Heart left ventricle (tissue), 16 donors: ENCODE measurements at regions not wholly inside any gene's neighbourhood (a gene's known extent, or its start where the extent isn't known, plus 50 kb on each side); places are given as distances from the start of the nearest gene placed in this dataset.

Experiments
- ATAC-seq, 4 donors: fragments of 200-7000 bp; cut with Tn5 transposase; one replicate each; pipeline ENCODE4 v1.9.1; 2020 to 2022; ENCODE audit warnings: moderate library complexity in 4 of 4, mild to moderate bottlenecking in 3 of 4, moderate number of reproducible peaks in 1 of 4
- DNase-seq, 5 donors: peaks; one replicate each; pipeline ENCODE4 v3.0.0-alpha.2; 2020
- H3K27ac ChIP-seq, 12 donors: fragments of 200-600 bp; sonication (generic) in 4 of 12; one replicate each; pipeline versions ENCODE4 v1.5.0 to v1.8.0; 2016 to 2022; ENCODE audit warnings: mild to moderate bottlenecking in 2 of 12
- H3K27me3 ChIP-seq, 9 donors: fragments of 200-600 bp; sonication (generic) in 2 of 9; one replicate each; pipeline versions ENCODE4 v1.5.1 to v1.8.0; 2016 to 2022; ENCODE audit warnings: mild to moderate bottlenecking in 3 of 9
- H3K36me3 ChIP-seq, 9 donors: fragments of 200-600 bp; sonication (generic) in 2 of 9; one replicate each; pipeline versions ENCODE4 v1.5.0 to v1.8.0; 2018 to 2022; ENCODE audit warnings: mild to moderate bottlenecking in 2 of 9
- H3K4me1 ChIP-seq, 12 donors: fragments of 200-600 bp; sonication (generic) in 4 of 12; one replicate each; pipeline versions ENCODE4 v1.5.0 to v1.8.0; 2016 to 2022; ENCODE audit warnings: mild to moderate bottlenecking in 3 of 12
- H3K4me3 ChIP-seq, 12 donors: fragments of 200-600 bp; sonication (generic) in 4 of 12; one replicate each; pipeline versions ENCODE4 v1.5.0 to v1.8.0; 2017 to 2022; ENCODE audit warnings: mild to moderate bottlenecking in 9 of 12, moderate library complexity in 4 of 12
- H3K9me3 ChIP-seq, 12 donors: fragments of 200-600 bp; sonication (generic) in 4 of 12; one replicate each; pipeline versions ENCODE4 v1.5.0 to v1.8.0; 2016 to 2022; ENCODE audit warnings: mild to moderate bottlenecking in 1 of 12
- CTCF ChIP-seq, 12 donors: fragments of 200-600 bp; sonication (generic) in 4 of 12; IDR thresholded peaks; one replicate each; pipeline versions ENCODE4 v1.5.0 to v1.8.0; 2018 to 2022; ENCODE audit warnings: antibody characterized with exemption in 12 of 12, mild to moderate bottlenecking in 5 of 12
- POLR2A ChIP-seq, 2 donors: fragments of 450-650 bp; IDR thresholded peaks; one replicate each; pipeline ENCODE4 v1.6.1; 2017; ENCODE audit warnings: antibody characterized with exemption in 2 of 2, mild to moderate bottlenecking in 2 of 2, moderate library complexity in 2 of 2
- WGBS, 4 donors: extraction: QIAGEN DNeasy Blood & Tissue Kit in 2 of 4; methylation state at CpG; one replicate each; pipeline versions ENCODE4 v1.1.5 to v1.1.7; 2013 to 2018; 5-methylcytosine and 5-hydroxymethylcytosine counted together
- intact Hi-C, 10 donors: fragments of 100-400 bp; cut with DNase I; formaldehyde crosslinking; loops; one replicate each; pipeline versions ENCODE4 v1.11.1 to v1.14.2; 2022
- donor health status: ischemic (EF 13 %, LVEDD 7.1; RV severe dilation, severe dysfunction).
- donor health status: healthy with polysubstance abuse.
- donor health status: DM: no; HTN: yes; CAD: no.
- donor health status: DM: no; HTN: no; CAD: no.
- donor health status: ischemic (EF 25% LVEDD 6.9; RV normal size, moderate dysfunction).
- donor health status: ischemic (EF 25% LVEDD 5.7; RV mildly dilated, moderate dysfunction).
- donor health status: healthy.
- donor health status: DM: yes; HTN: yes; CAD: no.
- donor health status: ischemic (EF 35%, LVEDD 5.7; RV mildly dilated, moderate dysfunction).
- donor health status: nonischemic (EF 11% LVEDD 7.7; RV severe dilation, severe dysfunction).
- donor health status: DM: yes; HTN: yes; CAD: no.
- donor health status: PGD.
- donor health status: ischemic (EF 29% LVEDD 5.4; RV normal size, mild dysfunction).
- donor health status: nonischemic (EF 23%, LVEDD 6.1; RV moderate dilation, normal function).

GRCh38 chr7:130945411-130945811 lies 211.4 kb upstream of the KLF14 start:
- no peak for DNase-seq
- Histone ChIP-seq H3K4me3 (no peak overlapping the region), H3K4me1 (peaks cover 7 to 98% (median 33%) of the 10 kb centered on the region in 12 donors), H3K9me3 (no peaks in the 10 kb centered on the region), H3K27me3 (no peaks in the 10 kb centered on the region), H3K27ac (peak overlapping the region in 1 of 12 donors; percentile 87), H3K36me3 (peaks cover 0 to 34% (median 19%) of the 10 kb centered on the region in 9 donors)
- no peak for TF ChIP-seq POLR2A (IDR thresholded peaks at IDR 0.05)
- no peak for TF ChIP-seq CTCF (IDR thresholded peaks at IDR 0.05)
- ATAC-seq, result no peak
- WGBS, 4 donors, result 86 to 92% (median 89%) methylated on average over 5 of the region's 5 CpGs
- intact Hi-C loops, result no loop called here

- H3K27me3 ChIP-seq, result no peaks in the 10 kb centered on the region
- no peak for TF ChIP-seq POLR2A (IDR thresholded peaks at IDR 0.05)
- no peak for TF ChIP-seq CTCF (IDR thresholded peaks at IDR 0.05)
- DNase-seq (no peak), ATAC-seq (no peak)
- H3K27ac ChIP-seq, result peak overlapping the region in 1 of 12 donors; percentile 87
- intact Hi-C loops, result no loop called here
- H3K4me3 ChIP-seq, result no peak overlapping the region
- WGBS, 4 donors, result 79 to 92% (median 83%) methylated on average over 1 of the region's 1 CpG
- H3K36me3 ChIP-seq, result peaks cover 0 to 30% (median 21%) of the 10 kb centered on the region in 9 donors
- H3K9me3 ChIP-seq, result no peaks in the 10 kb centered on the region
- peaks cover 7 to 98% (median 28%) of the 10 kb centered on the region in 12 donors for H3K4me1 ChIP-seq
These were observed 212.1 kb upstream of the KLF14 start for GRCh38 chr7:130946114-130946513.

GRCh38 chr7:130947792-130948580 lies 214.0 kb upstream of the KLF14 start:
- TF ChIP-seq CTCF (IDR thresholded peaks at IDR 0.05) (no peak), POLR2A (IDR thresholded peaks at IDR 0.05) (no peak)
- Histone ChIP-seq H3K4me3 (no peak overlapping the region), H3K4me1 (peaks cover under 1 to 91% (median 16%) of the 10 kb centered on the region in 12 donors), H3K9me3 (no peaks in the 10 kb centered on the region), H3K27me3 (no peaks in the 10 kb centered on the region), H3K36me3 (peaks cover 0 to 43% (median 34%) of the 10 kb centered on the region in 9 donors), H3K27ac (peak overlapping the region in 1 of 12 donors; percentile 57)
- 92 to 97% (median 95%) methylated on average over 6 of the region's 6 CpGs for WGBS, 4 donors
- ATAC-seq (no peak), DNase-seq (no peak)
- intact Hi-C loops, result no loop called here

- H3K27ac ChIP-seq, result no peak overlapping the region
- intact Hi-C loops, result no loop called here
- ATAC-seq, result no peak
These were observed 214.8 kb upstream of the KLF14 start for GRCh38 chr7:130948822-130949221.

More at GRCh38 chr7:130948822-130949221, 214.8 kb upstream of the KLF14 start:
- H3K4me3 ChIP-seq, result no peak overlapping the region
- no peaks in the 10 kb centered on the region for H3K27me3 ChIP-seq
- H3K36me3 ChIP-seq, result peaks cover 0 to 45% (median 37%) of the 10 kb centered on the region in 9 donors
- TF ChIP-seq CTCF (IDR thresholded peaks at IDR 0.05) (no peak), POLR2A (IDR thresholded peaks at IDR 0.05) (no peak)
- WGBS, 4 donors, result 83 to 90% (median 87%) methylated on average over 1 of the region's 1 CpG
- no peaks in the 10 kb centered on the region for H3K9me3 ChIP-seq
- DNase-seq, result no peak
- peaks cover 0 to 91% (median 14%) of the 10 kb centered on the region in 12 donors for H3K4me1 ChIP-seq
